22Rv1 (cell line): ENCODE measurements at regions not wholly inside any gene's neighbourhood (a gene's known extent, or its start where the extent isn't known, plus 50 kb on each side); places are given as distances from the start of the nearest gene placed in this dataset.

Source experiments
- H3K27ac ChIP-seq: fragments of 450-650 bp; 2 replicates; pipeline ENCODE4 v1.5.1; 2017
- CTCF ChIP-seq: fragments of 450-650 bp; IDR thresholded peaks from 2 replicates; pipeline ENCODE4 v1.5.1; 2017; ENCODE audit warnings: mild to moderate bottlenecking
- ZFX ChIP-seq: fragments of 450-650 bp; IDR thresholded peaks from 2 replicates; pipeline ENCODE4 v1.6.1; 2017; ENCODE audit warnings: antibody characterized with exemption, borderline replicate concordance

DNA sequence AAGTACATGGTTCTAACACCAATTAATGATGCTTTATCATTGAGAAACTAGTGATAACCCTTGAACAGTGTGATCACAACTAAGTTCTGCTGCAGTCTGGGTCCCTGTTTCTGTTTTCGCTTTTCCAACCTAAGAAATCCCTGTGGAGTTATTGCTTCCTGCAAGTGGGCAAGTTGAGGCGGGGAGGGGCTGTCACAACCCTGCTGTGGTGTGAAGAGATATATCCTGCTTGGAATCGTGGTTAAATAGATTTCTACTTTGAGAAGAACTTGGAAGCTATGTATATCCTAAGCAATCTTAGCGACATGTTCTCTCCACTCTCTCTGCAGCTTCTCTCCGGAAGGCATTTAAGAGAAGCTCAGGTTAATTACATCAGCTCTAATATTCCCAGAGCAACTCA, 1223.6 kb downstream of the EPHA7 start:
- TF ChIP-seq CTCF (no peak), ZFX (no peak)
- no peak overlapping the region for H3K27ac ChIP-seq

DNA sequence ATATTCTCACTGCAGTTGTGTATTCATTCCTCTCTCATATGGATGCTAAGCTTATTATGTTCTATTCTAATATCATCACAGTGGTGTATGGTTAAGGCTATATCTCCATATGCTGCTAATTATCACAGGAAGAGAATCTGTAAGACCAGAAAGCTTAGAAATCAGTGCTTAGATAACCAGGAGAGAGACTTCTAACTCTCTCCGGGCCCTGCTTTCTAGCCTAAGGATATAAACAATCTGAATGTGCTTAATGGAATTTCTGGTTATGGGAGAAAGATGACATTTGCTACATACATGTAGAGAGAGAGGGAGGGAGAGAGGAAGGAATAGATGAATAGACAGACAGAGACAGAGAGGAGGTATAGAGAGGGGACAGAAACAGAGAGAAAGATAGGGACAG, 1231.3 kb downstream of the EPHA7 start:
- no peak for TF ChIP-seq CTCF
- no peak for TF ChIP-seq ZFX

DNA sequence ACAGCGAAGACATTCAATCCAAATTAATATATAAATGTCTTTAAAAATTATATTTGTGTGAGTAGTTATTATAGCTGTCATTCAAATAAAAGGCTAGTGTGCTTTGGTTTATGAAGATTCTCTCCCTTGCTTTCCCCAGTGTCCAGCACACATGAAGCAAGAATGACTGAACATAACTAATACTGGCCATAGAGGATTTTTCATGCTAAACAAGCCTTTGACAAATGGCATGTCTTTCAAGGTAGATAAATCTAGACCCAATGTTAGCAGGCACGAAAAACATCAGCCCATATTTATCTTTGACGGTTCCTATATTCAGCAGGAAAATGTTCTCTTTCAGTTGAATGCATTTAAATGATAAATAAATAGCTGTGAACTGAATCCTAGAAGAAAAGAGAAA, 1234.4 kb downstream of the EPHA7 start:
- H3K27ac ChIP-seq = no peak overlapping the region
- TF ChIP-seq ZFX (no peak), CTCF (no peak)

More for the DNA sequence above, 1231.3 kb downstream of the EPHA7 start:
- H3K27ac ChIP-seq = no peak overlapping the region

- H3K27ac ChIP-seq = no peak overlapping the region
- TF ChIP-seq ZFX (no peak), CTCF (no peak)
Measured at GRCh38 chr6:92181347-92181746, 1238.0 kb downstream of the EPHA7 start.

GRCh38 chr6:92180090-92180489, 1239.3 kb downstream of the EPHA7 start:
- TF ChIP-seq ZFX = no peak
- no peak for TF ChIP-seq CTCF
- H3K27ac ChIP-seq = no peak overlapping the region

DNA sequence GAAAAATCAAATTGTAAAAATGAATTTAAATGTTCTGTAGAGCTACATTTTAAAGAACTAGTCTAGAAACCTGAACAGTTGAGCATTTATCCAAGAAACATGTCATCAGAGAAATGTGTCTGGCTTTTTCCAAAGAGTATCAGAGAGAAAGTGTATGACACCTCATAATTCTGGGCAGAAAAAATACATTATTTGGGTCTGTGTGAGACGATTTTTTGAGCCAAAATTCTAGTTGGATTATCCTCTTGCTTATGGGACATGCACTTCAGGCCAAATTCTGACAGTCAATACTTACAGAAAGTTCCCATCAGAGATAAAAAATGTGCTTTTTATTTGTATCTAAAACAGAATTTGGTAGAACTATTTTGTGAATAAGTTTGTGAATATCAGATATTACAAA, 1242.7 kb downstream of the EPHA7 start:
- no peak overlapping the region for H3K27ac ChIP-seq
- TF ChIP-seq ZFX (no peak), CTCF (no peak)

- no peak for TF ChIP-seq ZFX
- TF ChIP-seq CTCF = no peak
- no peak overlapping the region for H3K27ac ChIP-seq
Measured at GRCh38 chr6:92174398-92175073, 1244.8 kb downstream of the EPHA7 start.
